Transverse colon (tissue), 3 donors: ENCODE measurements at regions not wholly inside any gene's neighbourhood (a gene's known extent, or its start where the extent isn't known, plus 50 kb on each side); places are given as distances from the start of the nearest gene placed in this dataset.

ENCODE experiments used
- CTCF ChIP-seq, 5 experiments: fragments of 200-600 bp in 3 of 5; fragments of 450-650 bp in 2 of 5; sonication (generic) in 3 of 5; IDR thresholded peaks; 1 replicate in 2 of 5; 2 replicates in 3 of 5; pipeline ENCODE4 v1.5.1; 2016 to 2017; ENCODE audit warnings: antibody characterized with exemption in 5 of 5, inconsistent platforms in 3 of 5, mild to moderate bottlenecking in 2 of 5, moderate library complexity in 1 of 5
- POLR2A ChIP-seq: fragments of 450-650 bp; IDR thresholded peaks from one replicate; pipeline ENCODE4 v1.6.1; 2016; ENCODE audit warnings: antibody characterized with exemption, mild to moderate bottlenecking, moderate library complexity

- TF ChIP-seq CTCF (IDR thresholded peaks at IDR 0.05) = no peak
- no peak for TF ChIP-seq POLR2A
Observed at GRCh38 chr11:104323841-104324240, 159.9 kb upstream of the PDGFD start.
